WERI-Rb-1 (cell line): ENCODE measurements at regions not wholly inside any gene's neighbourhood (a gene's known extent, or its start where the extent isn't known, plus 50 kb on each side); places are given as distances from the start of the nearest gene placed in this dataset.
"Not testable (repeated sequence)": the region's sequence is repeated elsewhere in the genome, so short reads cannot be mapped to it uniquely, and the experiment has no call there.

Experiments
- DNase-seq: peaks from one replicate; pipeline ENCODE4 v3.0.0-alpha.2; 2020
- H3K27ac ChIP-seq: fragments of 250-450 bp; sonication (Bioruptor Pico); 2 replicates; pipeline ENCODE4 v1.5.1; 2020; ENCODE audit warnings: mild to moderate bottlenecking, moderate library complexity
- H3K27me3 ChIP-seq: fragments of 250-450 bp; sonication (Bioruptor Pico); 2 replicates; pipeline ENCODE4 v1.5.1; 2021; ENCODE audit warnings: mild to moderate bottlenecking, low read depth, moderate library complexity; ENCODE audit not compliant: insufficient read depth, severe bottlenecking
- H3K36me3 ChIP-seq: fragments of 250-450 bp; sonication (Bioruptor Pico); 2 replicates; pipeline ENCODE4 v1.5.1; 2020; ENCODE audit warnings: mild to moderate bottlenecking, moderate library complexity
- H3K4me3 ChIP-seq: 2 replicates; pipeline ENCODE4 v1.5.1; 2011; ENCODE audit warnings: low read depth, mild to moderate bottlenecking, control low read depth, low read length
- H3K9me3 ChIP-seq: fragments of 250-450 bp; sonication (Bioruptor Pico); 2 replicates; pipeline ENCODE4 v1.5.1; 2021; ENCODE audit warnings: mild to moderate bottlenecking, moderate library complexity; ENCODE audit not compliant: severe bottlenecking
- TF ChIP-seq, protein P1 (sequence below): IDR thresholded peaks from 2 replicates; pipeline ENCODE4 v1.5.1; 2011; ENCODE audit warnings: low read depth, mild to moderate bottlenecking, control low read depth, inconsistent platforms, low read length

DNA sequence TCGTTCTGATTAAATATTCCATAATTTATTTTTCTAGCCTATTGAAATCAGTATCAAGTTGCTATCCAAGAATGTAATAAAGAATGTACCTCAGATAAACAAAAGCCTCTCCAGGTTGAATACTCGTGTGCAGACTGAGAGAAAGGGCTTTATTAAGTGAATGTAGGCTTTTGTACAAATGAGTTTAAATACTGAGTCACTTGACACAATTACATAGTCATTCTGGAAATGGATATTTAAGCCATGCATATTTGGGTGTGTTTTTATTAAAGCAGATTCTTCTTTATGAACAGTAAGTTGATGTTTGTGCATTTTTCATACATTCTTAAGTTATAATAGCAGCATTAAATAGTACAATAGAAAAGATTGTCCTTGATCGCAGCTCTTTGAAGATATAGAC is 139.8 kb upstream of the GK2 start:
- H3K4me3 ChIP-seq, result no peak overlapping the region
- TF ChIP-seq, protein P1, sequence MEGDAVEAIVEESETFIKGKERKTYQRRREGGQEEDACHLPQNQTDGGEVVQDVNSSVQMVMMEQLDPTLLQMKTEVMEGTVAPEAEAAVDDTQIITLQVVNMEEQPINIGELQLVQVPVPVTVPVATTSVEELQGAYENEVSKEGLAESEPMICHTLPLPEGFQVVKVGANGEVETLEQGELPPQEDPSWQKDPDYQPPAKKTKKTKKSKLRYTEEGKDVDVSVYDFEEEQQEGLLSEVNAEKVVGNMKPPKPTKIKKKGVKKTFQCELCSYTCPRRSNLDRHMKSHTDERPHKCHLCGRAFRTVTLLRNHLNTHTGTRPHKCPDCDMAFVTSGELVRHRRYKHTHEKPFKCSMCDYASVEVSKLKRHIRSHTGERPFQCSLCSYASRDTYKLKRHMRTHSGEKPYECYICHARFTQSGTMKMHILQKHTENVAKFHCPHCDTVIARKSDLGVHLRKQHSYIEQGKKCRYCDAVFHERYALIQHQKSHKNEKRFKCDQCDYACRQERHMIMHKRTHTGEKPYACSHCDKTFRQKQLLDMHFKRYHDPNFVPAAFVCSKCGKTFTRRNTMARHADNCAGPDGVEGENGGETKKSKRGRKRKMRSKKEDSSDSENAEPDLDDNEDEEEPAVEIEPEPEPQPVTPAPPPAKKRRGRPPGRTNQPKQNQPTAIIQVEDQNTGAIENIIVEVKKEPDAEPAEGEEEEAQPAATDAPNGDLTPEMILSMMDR, result no peak
- no peaks in the 10 kb centered on the region for H3K36me3 ChIP-seq
- no peaks in the 10 kb centered on the region for H3K27me3 ChIP-seq
- no peak overlapping the region for H3K27ac ChIP-seq
- H3K9me3 ChIP-seq, result no peaks in the 10 kb centered on the region
- DNase-seq, result no peak

DNA sequence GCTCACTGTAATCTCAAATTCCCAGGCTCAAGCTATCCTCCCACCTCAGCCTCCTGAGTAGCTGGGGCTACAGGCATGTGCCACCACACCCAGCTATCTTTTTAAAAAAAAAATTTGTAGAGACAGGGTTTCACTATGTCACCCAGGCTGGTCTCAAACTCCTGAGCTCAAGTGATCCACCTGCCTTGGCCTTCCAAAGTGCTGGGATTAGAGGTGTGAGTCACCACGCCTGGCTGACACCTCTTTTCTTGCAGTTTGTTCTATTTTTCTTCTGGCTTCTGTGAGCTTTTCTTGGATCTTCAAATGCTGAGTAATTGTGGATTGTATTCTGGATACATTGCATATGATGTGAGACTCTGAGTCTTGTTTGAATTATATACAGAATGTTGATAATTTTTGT is 137.3 kb upstream of the GK2 start:
- H3K36me3 ChIP-seq, DNase-seq, H3K27me3 ChIP-seq, H3K27ac ChIP-seq, H3K9me3 ChIP-seq, H3K4me3 ChIP-seq: not testable (repeated sequence)

DNA sequence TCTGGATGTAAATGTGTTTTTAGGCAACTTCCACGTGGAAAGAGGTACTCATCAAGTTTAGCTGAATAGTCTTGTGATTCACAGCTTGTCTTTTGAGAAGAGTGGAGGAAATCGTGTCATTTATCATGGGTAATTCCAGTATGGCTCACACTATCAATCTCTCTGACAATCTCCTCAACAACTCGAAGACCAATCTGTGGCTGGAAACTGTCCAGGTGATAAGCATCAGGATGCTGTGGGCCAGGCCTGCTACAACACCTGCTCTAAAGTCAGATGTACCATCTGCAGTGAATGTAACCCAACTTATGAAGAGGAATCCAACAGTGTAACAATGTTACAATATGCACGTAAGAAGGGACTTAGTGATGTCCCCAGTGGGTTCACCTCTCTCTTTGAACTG is 132.1 kb upstream of the GK2 start:
- H3K4me3 ChIP-seq, result no peak overlapping the region
- TF ChIP-seq, protein P1, result no peak
- no peak overlapping the region for H3K27ac ChIP-seq

DNA sequence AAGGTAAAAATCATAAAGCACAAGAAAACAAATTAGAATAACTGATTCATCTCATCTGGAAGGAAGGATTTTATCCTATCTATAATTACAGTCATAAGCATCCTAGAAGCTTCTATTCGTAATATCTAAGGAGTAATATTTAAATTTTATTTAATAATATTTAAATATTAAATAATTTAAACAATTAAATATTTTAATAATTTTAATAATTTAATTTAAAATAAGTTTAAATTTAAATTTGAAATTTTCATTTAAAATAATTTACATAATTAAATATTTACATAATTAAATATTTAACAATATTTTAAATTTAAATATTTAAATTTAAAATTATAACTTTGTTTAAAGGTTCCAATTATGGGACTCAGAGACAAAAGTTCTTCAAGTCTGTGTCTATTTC is 127.5 kb upstream of the GK2 start:
- no peaks in the 10 kb centered on the region for H3K27me3 ChIP-seq
- TF ChIP-seq, protein P1, result no peak
- no peaks in the 10 kb centered on the region for H3K36me3 ChIP-seq
- no peak overlapping the region for H3K27ac ChIP-seq
- DNase-seq, result no peak
- no peaks in the 10 kb centered on the region for H3K9me3 ChIP-seq
- no peak overlapping the region for H3K4me3 ChIP-seq

More for the DNA sequence above, 132.1 kb upstream of the GK2 start:
- DNase-seq, result no peak
- H3K9me3 ChIP-seq, result no peaks in the 10 kb centered on the region
- H3K36me3 ChIP-seq, result no peaks in the 10 kb centered on the region
- no peaks in the 10 kb centered on the region for H3K27me3 ChIP-seq

DNA sequence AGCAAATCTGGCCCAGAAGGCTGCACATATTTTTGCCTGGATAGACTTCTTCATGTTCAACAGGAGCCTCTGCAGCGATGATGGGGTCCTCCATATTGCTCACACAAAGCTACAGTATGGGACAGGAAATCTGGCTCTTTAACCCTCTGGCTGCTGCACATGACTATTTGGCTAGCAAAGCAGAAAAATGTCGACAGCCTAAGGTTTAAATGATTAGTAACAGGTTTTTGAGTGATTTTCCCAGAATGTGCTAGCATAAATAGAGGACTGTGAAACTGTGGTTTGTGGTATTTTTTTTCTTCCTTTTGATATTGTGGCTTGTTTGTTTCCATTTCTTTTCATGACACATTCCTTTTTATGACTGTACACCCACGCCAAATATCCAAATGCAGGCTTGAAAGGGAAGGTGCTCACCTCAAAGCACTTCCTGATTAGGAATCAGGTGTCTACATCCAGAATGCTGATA is 120.2 kb upstream of the GK2 start:
- TF ChIP-seq, protein P1, result no peak
- DNase-seq, result no peak
- Histone ChIP-seq H3K4me3 (no peak overlapping the region), H3K27me3 (no peaks in the 10 kb centered on the region), H3K27ac (no peak overlapping the region), H3K36me3 (no peaks in the 10 kb centered on the region), H3K9me3 (no peaks in the 10 kb centered on the region)

DNA sequence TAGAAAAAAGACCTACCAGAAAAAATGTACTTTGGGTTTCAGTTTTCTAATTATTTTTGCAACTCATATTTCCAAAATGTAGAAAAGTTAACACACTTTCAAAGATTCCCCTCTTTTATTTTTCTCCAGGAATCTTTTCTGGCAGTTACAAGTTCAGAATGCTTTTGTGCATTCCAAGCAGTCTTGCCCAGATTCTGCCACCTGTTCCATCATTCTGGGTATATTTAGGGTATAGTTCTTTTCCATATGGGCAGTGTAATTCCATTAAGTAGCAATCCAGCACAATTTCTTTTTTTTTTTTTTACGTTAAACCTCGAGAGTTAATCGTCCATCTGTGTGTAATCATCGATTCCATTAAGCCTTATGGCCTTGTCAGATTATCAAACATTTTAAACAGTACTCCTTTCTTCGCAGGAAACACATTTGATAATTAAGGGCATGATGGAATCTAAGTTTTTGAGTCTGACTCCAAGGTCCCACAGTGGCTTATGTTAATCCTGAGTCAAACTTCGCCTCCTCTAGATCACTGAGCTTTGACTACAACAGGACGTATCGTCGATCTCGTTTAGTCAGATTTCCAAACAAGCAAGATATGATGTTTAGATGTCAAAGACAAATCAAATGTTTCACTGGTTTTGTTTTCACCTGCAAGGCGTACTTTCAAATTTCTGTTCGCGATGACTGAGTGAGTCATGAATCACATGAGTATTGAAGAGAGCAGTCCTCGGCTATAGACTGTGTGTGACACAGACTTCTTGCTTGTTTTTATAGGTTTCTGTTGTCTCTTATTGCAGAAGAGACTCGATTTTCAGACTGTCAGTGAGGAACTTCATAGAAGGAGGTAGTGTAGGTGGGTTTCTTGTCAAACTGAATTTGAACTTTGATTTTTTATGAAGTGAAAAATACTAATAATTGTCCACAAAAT is 118.9 kb upstream of the GK2 start:
- H3K27ac ChIP-seq, result peak overlapping the region; percentile 50
- no peaks in the 10 kb centered on the region for H3K9me3 ChIP-seq
- H3K36me3 ChIP-seq, result no peaks in the 10 kb centered on the region
- DNase-seq, result peak; percentile 31
- H3K4me3 ChIP-seq, result peak overlapping the region; percentile 37
- no peaks in the 10 kb centered on the region for H3K27me3 ChIP-seq
- TF ChIP-seq, protein P1, result no peak
